ENCODE measurements at regions not wholly inside any gene's neighbourhood (a gene's known extent, or its start where the extent isn't known, plus 50 kb on each side); places are given as distances from the start of the nearest gene placed in this dataset.
"Not testable (repeated sequence)": the region's sequence is repeated elsewhere in the genome, so short reads cannot be mapped to it uniquely, and the experiment has no call there.

GRCh38 chr13:70218618-70219017 lies 110.4 kb upstream of the KLHL1 start:
- DNase-seq, result no peak
- Histone ChIP-seq H3K4me3 (no peak overlapping the region), H3K4me1 (replicated peaks in 1 of 2) (no peaks in the 10 kb centered on the region), H3K27ac (no peak overlapping the region), H3K36me3 (replicated peaks in 1 of 2) (no peaks in the 10 kb centered on the region), H3K27me3 (no peaks in the 10 kb centered on the region), H3K9me3 (replicated peaks in 1 of 3) (no peaks in the 10 kb centered on the region)
- intact Hi-C loops (cut with DNase I), result no loop called here
- no peak for TF ChIP-seq POLR2A (IDR thresholded peaks at IDR 0.05)
- no peak for TF ChIP-seq CTCF (IDR thresholded peaks at IDR 0.05)
- 84 to 89% (median 87%) methylated on average over 3 of the region's 3 CpGs for WGBS, 4 donors

- WGBS, 4 donors, result 81 to 90% (median 83%) methylated on average over 11 of the region's 11 CpGs
Measured at GRCh38 chr13:70208968-70209367, 100.7 kb upstream of the KLHL1 start.

GRCh38 chr13:70206671-70207070 lies 98.4 kb upstream of the KLHL1 start:
- TF ChIP-seq CTCF (IDR thresholded peaks at IDR 0.05) (no peak), POLR2A (IDR thresholded peaks at IDR 0.05) (no peak)
- DNase-seq, result no peak
- Histone ChIP-seq H3K4me1 (replicated peaks in 1 of 2) (no peaks in the 10 kb centered on the region), H3K27ac (no peak overlapping the region), H3K9me3 (replicated peaks in 1 of 3) (no peaks in the 10 kb centered on the region), H3K36me3 (replicated peaks in 1 of 2) (no peaks in the 10 kb centered on the region), H3K27me3 (no peaks in the 10 kb centered on the region), H3K4me3 (no peak overlapping the region)
- intact Hi-C loops (cut with DNase I), result no loop called here

More at GRCh38 chr13:70208968-70209367, 100.7 kb upstream of the KLHL1 start:
- H3K9me3 ChIP-seq (replicated peaks in 1 of 3); intact Hi-C loops (cut with DNase I); H3K36me3 ChIP-seq (replicated peaks in 1 of 2); DNase-seq; H3K4me3 ChIP-seq; H3K27ac ChIP-seq; H3K4me1 ChIP-seq (replicated peaks in 1 of 2); H3K27me3 ChIP-seq: not testable (repeated sequence)

GRCh38 chr13:70203661-70204229 lies 95.5 kb upstream of the KLHL1 start:
- no peak overlapping the region for H3K27ac ChIP-seq
- H3K4me1 ChIP-seq (replicated peaks in 1 of 2), result no peaks in the 10 kb centered on the region
- no peak for TF ChIP-seq POLR2A (IDR thresholded peaks at IDR 0.05)
- no peak for TF ChIP-seq CTCF (IDR thresholded peaks at IDR 0.05)
- no peaks in the 10 kb centered on the region for H3K9me3 ChIP-seq (replicated peaks in 1 of 3)
- H3K36me3 ChIP-seq (replicated peaks in 1 of 2), result no peaks in the 10 kb centered on the region
- intact Hi-C loops (cut with DNase I), result no loop called here
- DNase-seq, result no peak
- WGBS, 4 donors, result 84 to 92% (median 89%) methylated on average over 5 of the region's 5 CpGs
- H3K4me3 ChIP-seq, result no peak overlapping the region
- no peaks in the 10 kb centered on the region for H3K27me3 ChIP-seq

GRCh38 chr13:70191034-70191433 lies 82.8 kb upstream of the KLHL1 start:
- TF ChIP-seq POLR2A (IDR thresholded peaks at IDR 0.05) (no peak), CTCF (IDR thresholded peaks at IDR 0.05) (no peak)
- intact Hi-C loops (cut with DNase I), result no loop called here
- H3K36me3 ChIP-seq (replicated peaks in 1 of 2), result no peaks in the 10 kb centered on the region
- H3K4me1 ChIP-seq (replicated peaks in 1 of 2), result no peaks in the 10 kb centered on the region
- no peak overlapping the region for H3K27ac ChIP-seq
- DNase-seq, result no peak
- H3K27me3 ChIP-seq, result no peaks in the 10 kb centered on the region
- H3K4me3 ChIP-seq, result no peak overlapping the region
- no peaks in the 10 kb centered on the region for H3K9me3 ChIP-seq (replicated peaks in 1 of 3)
